ENCODE measurements at regions not wholly inside any gene's neighbourhood (a gene's known extent, or its start where the extent isn't known, plus 50 kb on each side); places are given as distances from the start of the nearest gene placed in this dataset.

DNA sequence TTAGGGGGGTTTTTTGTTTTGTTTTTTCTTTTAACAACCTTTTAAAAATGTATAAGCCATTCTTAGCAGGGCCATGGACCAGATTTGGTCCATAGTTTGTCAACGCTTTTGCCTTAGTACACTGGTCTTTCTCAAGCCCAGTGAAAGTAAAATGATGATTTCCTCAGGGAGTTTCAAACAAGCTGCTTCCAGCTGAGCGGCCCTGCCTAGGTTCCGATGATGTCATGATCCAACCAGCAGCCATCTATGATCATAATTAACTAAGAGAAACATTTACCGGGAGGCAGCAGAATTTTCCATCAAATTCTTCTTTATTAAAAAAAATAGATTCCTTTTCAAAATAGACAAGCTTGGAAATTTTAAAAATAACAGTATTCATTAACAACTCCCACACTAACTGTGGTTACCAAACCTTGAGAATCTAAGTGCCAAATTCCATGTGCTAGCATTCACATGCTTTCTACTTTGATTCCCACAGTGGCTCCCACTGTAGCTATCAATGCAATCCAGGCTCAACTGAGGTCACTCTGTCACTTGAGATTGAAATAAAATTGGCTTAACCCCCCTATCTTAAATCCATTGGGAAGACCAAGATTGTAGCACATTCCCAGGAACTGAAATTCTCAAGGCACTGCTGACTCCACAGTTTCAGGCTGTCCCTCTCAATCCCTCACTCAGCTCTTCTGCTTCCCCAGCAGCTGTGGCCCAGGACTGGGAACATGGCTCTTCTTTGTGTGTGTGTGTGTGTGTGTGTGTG, 148.9 kb downstream of the RNF152 start:
- DNase-seq = no peak
- ATAC-seq (ENCODE audit: low FRiP score) = no peak
- intact Hi-C loops (cut with DNase I) = loop anchor here (5.0 to 10.0 kb wide), 3 partner anchors 42 to 148 kb away; partner anchors contain the start of gene RNF152 (in 2 of the 2)
- Histone ChIP-seq H3K27ac (ENCODE audit: low read depth in 1 of 2, low read length in 2 of 2) (peak overlapping the region; percentile 41 to 84), H3K4me3 (ENCODE audit: low read length in 2 of 2) (no peak overlapping the region), H3K36me3 (ENCODE audit: control insufficient read depth in 1 of 2, insufficient read depth in 2 of 2, low read length in 1 of 2) (no peaks in the 10 kb centered on the region), H3K27me3 (ENCODE audit: control insufficient read depth in 1 of 2, insufficient read depth in 2 of 2, low read length in 1 of 2) (no peaks in the 10 kb centered on the region), H3K4me1 (ENCODE audit: control insufficient read depth in 1 of 2, insufficient read depth in 2 of 2, low read length in 2 of 2) (peaks cover 8 to 12% of the 10 kb centered on the region in 2 donors), H3K9me3 (ENCODE audit: control insufficient read depth, low read length) (no peaks in the 10 kb centered on the region)
- 33 to 38% methylated on average over 4 of the region's 4 CpGs for WGBS, 2 donors

- intact Hi-C loops (cut with DNase I) = loop anchor here (5.0 to 10.0 kb wide), 3 partner anchors 40 to 150 kb away; partner anchors contain the start of gene RNF152 (in 2 of the 2)
- no peaks in the 10 kb centered on the region for H3K27me3 ChIP-seq (ENCODE audit: control insufficient read depth in 1 of 2, insufficient read depth in 2 of 2, low read length in 1 of 2)
- peak; percentile 72 to 79 for DNase-seq
- 0 to 4% methylated on average over 8 of the region's 8 CpGs for WGBS, 2 donors
- H3K4me3 ChIP-seq (ENCODE audit: low read length in 2 of 2) = no peak overlapping the region
- no peaks in the 10 kb centered on the region for H3K36me3 ChIP-seq (ENCODE audit: control insufficient read depth in 1 of 2, insufficient read depth in 2 of 2, low read length in 1 of 2)
- peaks cover 14 to 16% of the 10 kb centered on the region in 2 donors for H3K4me1 ChIP-seq (ENCODE audit: control insufficient read depth in 1 of 2, insufficient read depth in 2 of 2, low read length in 2 of 2)
- no peaks in the 10 kb centered on the region for H3K9me3 ChIP-seq (ENCODE audit: control insufficient read depth, low read length)
- H3K27ac ChIP-seq (ENCODE audit: low read depth in 1 of 2, low read length in 2 of 2) = peak overlapping the region; percentile 84 to 95
- peak; percentile 75 for ATAC-seq (ENCODE audit: low FRiP score)
Measured at GRCh38 chr18:61742565-61743429, 150.0 kb downstream of the RNF152 start.

DNA sequence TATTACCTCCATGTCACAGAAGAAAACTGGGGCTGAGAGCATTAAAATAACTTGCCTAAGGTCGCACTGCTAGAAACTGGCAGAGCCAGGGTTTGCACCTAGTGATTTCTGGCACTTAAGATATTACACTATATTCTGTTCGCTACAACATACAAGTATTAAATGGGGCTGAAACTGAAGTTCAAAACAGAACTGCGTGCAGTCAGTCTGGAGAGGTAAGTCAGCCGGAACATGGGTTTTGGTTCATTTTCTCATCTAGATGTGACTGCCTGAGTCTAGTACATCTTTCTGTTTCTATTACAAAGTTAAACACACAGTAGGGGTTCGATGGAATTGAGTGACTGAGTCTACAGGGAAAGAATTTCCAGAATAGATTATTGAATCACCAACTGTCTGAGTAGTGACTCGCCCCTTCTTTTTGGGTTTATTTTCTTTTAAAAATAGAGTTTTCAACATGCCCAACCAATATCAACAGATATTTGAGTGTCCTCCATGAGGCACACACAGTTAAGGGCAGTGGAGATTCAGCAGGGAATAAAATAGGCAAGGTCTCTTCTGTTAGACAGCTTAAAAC, 150.8 kb downstream of the RNF152 start:
- no peak for ATAC-seq (ENCODE audit: low FRiP score)
- 33 to 45% methylated on average over 6 of the region's 6 CpGs for WGBS, 2 donors
- intact Hi-C loops (cut with DNase I) = loop anchor here (5.0 to 10.0 kb wide), 3 partner anchors 40 to 150 kb away; partner anchors contain the start of gene RNF152 (in 2 of the 2)
- H3K9me3 ChIP-seq (ENCODE audit: control insufficient read depth, low read length) = no peaks in the 10 kb centered on the region
- peaks cover 15 to 16% of the 10 kb centered on the region in 2 donors for H3K4me1 ChIP-seq (ENCODE audit: control insufficient read depth in 1 of 2, insufficient read depth in 2 of 2, low read length in 2 of 2)
- no peak overlapping the region for H3K4me3 ChIP-seq (ENCODE audit: low read length in 2 of 2)
- no peak for DNase-seq
- no peaks in the 10 kb centered on the region for H3K36me3 ChIP-seq (ENCODE audit: control insufficient read depth in 1 of 2, insufficient read depth in 2 of 2, low read length in 1 of 2)
- H3K27ac ChIP-seq (ENCODE audit: low read depth in 1 of 2, low read length in 2 of 2) = peak overlapping the region in 1 of 2 donors; percentile 80
- H3K27me3 ChIP-seq (ENCODE audit: control insufficient read depth in 1 of 2, insufficient read depth in 2 of 2, low read length in 1 of 2) = no peaks in the 10 kb centered on the region

DNA sequence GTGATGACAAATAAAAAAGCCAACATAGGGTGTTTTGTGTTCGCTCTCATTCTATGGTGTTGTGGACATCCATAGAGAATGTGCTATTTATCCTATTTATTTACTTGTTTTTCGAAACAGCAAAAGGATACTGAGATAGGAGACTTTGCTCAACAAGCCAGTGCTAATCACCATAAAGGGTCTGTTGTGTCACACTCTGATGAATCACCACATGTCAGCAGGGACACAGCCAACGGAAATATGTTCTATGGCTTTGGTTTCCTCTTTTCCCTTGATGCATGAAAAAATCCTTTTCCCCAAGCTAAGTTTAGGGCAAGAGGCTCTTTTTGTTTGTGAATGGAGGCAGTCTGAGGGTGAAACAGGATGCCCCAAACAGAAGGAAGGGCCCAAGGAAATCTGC, 154.3 kb downstream of the RNF152 start:
- DNase-seq (no peak), ATAC-seq (ENCODE audit: low FRiP score) (peak; percentile 60)
- H3K36me3 ChIP-seq (ENCODE audit: control insufficient read depth in 1 of 2, insufficient read depth in 2 of 2, low read length in 1 of 2) = no peaks in the 10 kb centered on the region
- H3K9me3 ChIP-seq (ENCODE audit: control insufficient read depth, low read length) = no peaks in the 10 kb centered on the region
- 46% methylated on average over 3 of the region's 3 CpGs for WGBS, 2 donors
- H3K4me3 ChIP-seq (ENCODE audit: low read length in 2 of 2) = no peak overlapping the region
- H3K27me3 ChIP-seq (ENCODE audit: control insufficient read depth in 1 of 2, insufficient read depth in 2 of 2, low read length in 1 of 2) = no peaks in the 10 kb centered on the region
- peaks cover 11 to 13% of the 10 kb centered on the region in 2 donors for H3K4me1 ChIP-seq (ENCODE audit: control insufficient read depth in 1 of 2, insufficient read depth in 2 of 2, low read length in 2 of 2)
- H3K27ac ChIP-seq (ENCODE audit: low read depth in 1 of 2, low read length in 2 of 2) = peak overlapping the region; percentile 59 to 88
- intact Hi-C loops (cut with DNase I) = loop anchor here (5.0 to 10.0 kb wide), 3 partner anchors 36 to 114 kb away; no protein-coding TSS in a partner anchor

DNA sequence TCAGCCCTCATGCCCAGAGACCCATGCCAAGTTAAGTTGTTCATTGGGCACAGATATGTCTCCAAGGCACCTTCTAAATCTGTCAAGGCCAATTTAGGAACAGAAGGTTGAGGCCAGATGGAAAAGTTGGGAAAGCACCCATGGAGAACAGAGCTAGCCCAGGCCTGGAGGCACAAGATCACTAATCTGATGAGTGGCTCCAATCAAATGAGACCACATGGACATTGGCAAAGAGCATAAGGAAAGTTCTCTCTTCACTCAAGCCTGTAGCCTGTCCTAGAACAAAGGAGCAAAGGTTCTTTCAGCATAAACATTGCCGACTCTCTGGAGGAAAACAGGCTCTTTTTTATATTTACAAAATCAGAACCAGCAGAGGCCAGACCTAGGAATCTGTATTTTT, 154.8 kb downstream of the RNF152 start:
- 49 to 66% methylated on average over 1 of the region's 1 CpG for WGBS, 2 donors
- ATAC-seq (ENCODE audit: low FRiP score) (peak; percentile 33), DNase-seq (no peak)
- Histone ChIP-seq H3K27ac (ENCODE audit: low read depth in 1 of 2, low read length in 2 of 2) (peak overlapping the region in 1 of 2 donors; percentile 68), H3K9me3 (ENCODE audit: control insufficient read depth, low read length) (no peaks in the 10 kb centered on the region), H3K4me1 (ENCODE audit: control insufficient read depth in 1 of 2, insufficient read depth in 2 of 2, low read length in 2 of 2) (peaks cover 9 to 11% of the 10 kb centered on the region in 2 donors), H3K27me3 (ENCODE audit: control insufficient read depth in 1 of 2, insufficient read depth in 2 of 2, low read length in 1 of 2) (no peaks in the 10 kb centered on the region), H3K36me3 (ENCODE audit: control insufficient read depth in 1 of 2, insufficient read depth in 2 of 2, low read length in 1 of 2) (no peaks in the 10 kb centered on the region), H3K4me3 (ENCODE audit: low read length in 2 of 2) (no peak overlapping the region)
- intact Hi-C loops (cut with DNase I) = loop anchor here (5.0 to 10.0 kb wide), 3 partner anchors 36 to 114 kb away; no protein-coding TSS in a partner anchor

DNA sequence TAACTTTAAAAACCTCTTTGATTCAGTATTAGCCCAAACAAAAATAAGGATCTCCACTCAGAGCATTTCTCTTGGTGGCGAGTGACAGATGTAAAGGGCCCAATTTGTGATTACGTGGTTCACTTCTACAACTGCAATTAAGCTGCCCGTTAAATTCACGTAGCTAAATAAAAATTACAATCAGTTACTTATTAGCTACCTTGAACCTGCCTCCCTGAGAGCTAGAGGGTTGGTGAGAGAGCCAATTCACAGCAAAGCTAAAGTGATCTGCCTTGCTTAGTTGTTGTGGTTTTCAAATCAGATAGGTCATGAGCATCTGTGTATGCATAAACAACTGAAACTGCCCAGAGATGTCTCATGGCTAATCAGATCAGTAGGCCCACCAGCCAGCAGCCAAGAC, 156.7 kb downstream of the RNF152 start:
- ATAC-seq (ENCODE audit: low FRiP score) (no peak), DNase-seq (no peak)
- WGBS, 2 donors = 94 to 96% methylated on average over 4 of the region's 4 CpGs
- Histone ChIP-seq H3K27me3 (ENCODE audit: control insufficient read depth in 1 of 2, insufficient read depth in 2 of 2, low read length in 1 of 2) (no peaks in the 10 kb centered on the region), H3K4me1 (ENCODE audit: control insufficient read depth in 1 of 2, insufficient read depth in 2 of 2, low read length in 2 of 2) (peaks cover 6 to 9% of the 10 kb centered on the region in 2 donors), H3K4me3 (ENCODE audit: low read length in 2 of 2) (no peak overlapping the region), H3K9me3 (ENCODE audit: control insufficient read depth, low read length) (no peaks in the 10 kb centered on the region), H3K36me3 (ENCODE audit: control insufficient read depth in 1 of 2, insufficient read depth in 2 of 2, low read length in 1 of 2) (no peaks in the 10 kb centered on the region), H3K27ac (ENCODE audit: low read depth in 1 of 2, low read length in 2 of 2) (no peak overlapping the region)
- intact Hi-C loops (cut with DNase I) = loop anchor here (5.0 to 10.0 kb wide), 3 partner anchors 34 to 116 kb away; no protein-coding TSS in a partner anchor

- H3K27ac ChIP-seq (ENCODE audit: low read depth in 1 of 2, low read length in 2 of 2) = no peak overlapping the region
- no peak for ATAC-seq (ENCODE audit: low FRiP score)
- no peaks in the 10 kb centered on the region for H3K9me3 ChIP-seq (ENCODE audit: control insufficient read depth, low read length)
- H3K4me3 ChIP-seq (ENCODE audit: low read length in 2 of 2) = no peak overlapping the region
- DNase-seq = no peak
- no peaks in the 10 kb centered on the region for H3K36me3 ChIP-seq (ENCODE audit: control insufficient read depth in 1 of 2, insufficient read depth in 2 of 2, low read length in 1 of 2)
- peaks cover 6 to 9% of the 10 kb centered on the region in 2 donors for H3K4me1 ChIP-seq (ENCODE audit: control insufficient read depth in 1 of 2, insufficient read depth in 2 of 2, low read length in 2 of 2)
- WGBS, 2 donors = 84 to 91% methylated on average over 5 of the region's 5 CpGs
- intact Hi-C loops (cut with DNase I) = loop anchor here (5.0 to 10.0 kb wide), 3 partner anchors 33 to 117 kb away; no protein-coding TSS in a partner anchor
- no peaks in the 10 kb centered on the region for H3K27me3 ChIP-seq (ENCODE audit: control insufficient read depth in 1 of 2, insufficient read depth in 2 of 2, low read length in 1 of 2)
Measured at GRCh38 chr18:61735564-61736102, 157.2 kb downstream of the RNF152 start.

- peaks cover 6 to 11% of the 10 kb centered on the region in 2 donors for H3K4me1 ChIP-seq (ENCODE audit: control insufficient read depth in 1 of 2, insufficient read depth in 2 of 2, low read length in 2 of 2)
- intact Hi-C loops (cut with DNase I) = loop anchor here in 1 of 2 donors (10.0 kb wide), 1 partner anchor 100 kb away; no protein-coding TSS in a partner anchor
- no peak for DNase-seq
- no peak for ATAC-seq (ENCODE audit: low FRiP score)
- no peaks in the 10 kb centered on the region for H3K36me3 ChIP-seq (ENCODE audit: control insufficient read depth in 1 of 2, insufficient read depth in 2 of 2, low read length in 1 of 2)
- no peaks in the 10 kb centered on the region for H3K9me3 ChIP-seq (ENCODE audit: control insufficient read depth, low read length)
- H3K27me3 ChIP-seq (ENCODE audit: control insufficient read depth in 1 of 2, insufficient read depth in 2 of 2, low read length in 1 of 2) = no peaks in the 10 kb centered on the region
- no peak overlapping the region for H3K27ac ChIP-seq (ENCODE audit: low read depth in 1 of 2, low read length in 2 of 2)
- H3K4me3 ChIP-seq (ENCODE audit: low read length in 2 of 2) = no peak overlapping the region
- 44 to 49% methylated on average over 3 of the region's 3 CpGs for WGBS, 2 donors
Measured at GRCh38 chr18:61734396-61734795, 158.4 kb downstream of the RNF152 start.
